Nephron progenitor cell (in vitro differentiated cells): ENCODE measurements at regions not wholly inside any gene's neighbourhood (a gene's known extent, or its start where the extent isn't known, plus 50 kb on each side); places are given as distances from the start of the nearest gene placed in this dataset.

ENCODE experiments used
- DNase-seq: peaks from one replicate; pipeline ENCODE4 v3.0.0; 2021
- H3K27ac Mint-ChIP-seq: 2 replicates; pipeline ENCODE4 v1.8.0; 2021; ENCODE audit warnings: mild to moderate bottlenecking, moderate library complexity, mixed read lengths
- H3K27me3 Mint-ChIP-seq: 2 replicates; pipeline ENCODE4 v1.8.0; 2021; ENCODE audit warnings: mild to moderate bottlenecking, low read depth, mixed read lengths; ENCODE audit not compliant: poor library complexity
- H3K36me3 Mint-ChIP-seq: 2 replicates; pipeline ENCODE4 v1.8.0; 2021; ENCODE audit warnings: low read depth, mixed read lengths
- H3K4me1 Mint-ChIP-seq: 2 replicates; pipeline ENCODE4 v1.8.0; 2021; ENCODE audit warnings: mixed read lengths
- H3K4me3 Mint-ChIP-seq: 2 replicates; pipeline ENCODE4 v1.8.0; 2021; ENCODE audit warnings: mild to moderate bottlenecking, moderate library complexity, mixed read lengths
- H3K9me3 Mint-ChIP-seq: 2 replicates; pipeline ENCODE4 v1.8.0; 2021; ENCODE audit warnings: mild to moderate bottlenecking, moderate library complexity, mixed read lengths
- TF ChIP-seq, protein P1 (sequence below): fragments of 200-600 bp; sonication (generic); IDR thresholded peaks from 2 replicates; pipeline ENCODE4 v1.5.0; 2021; ENCODE audit warnings: antibody characterized with exemption

DNA sequence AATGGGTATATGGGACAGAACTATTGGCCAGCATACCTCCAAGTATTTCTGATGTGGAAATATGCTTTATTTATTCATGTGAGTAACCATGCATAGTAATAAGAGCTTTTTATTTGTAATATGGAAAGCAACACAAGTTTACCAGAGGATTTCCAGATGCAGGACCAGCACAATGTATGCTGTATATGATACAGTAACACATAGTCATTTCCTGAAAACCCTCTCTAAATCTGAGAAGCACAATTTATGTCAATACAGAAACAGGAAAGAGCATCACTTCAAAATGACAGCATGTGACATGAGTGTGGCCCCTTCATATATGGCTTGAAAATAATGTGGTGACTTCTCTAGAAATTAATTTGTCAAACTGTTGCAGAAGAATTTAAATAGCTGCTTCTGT lies 1134.7 kb upstream of the ADGRL2 start:
- no peaks in the 10 kb centered on the region for H3K36me3 Mint-ChIP-seq
- H3K27me3 Mint-ChIP-seq: no peaks in the 10 kb centered on the region
- H3K4me3 Mint-ChIP-seq: no peak overlapping the region
- no peak overlapping the region for H3K27ac Mint-ChIP-seq
- TF ChIP-seq, protein P1, sequence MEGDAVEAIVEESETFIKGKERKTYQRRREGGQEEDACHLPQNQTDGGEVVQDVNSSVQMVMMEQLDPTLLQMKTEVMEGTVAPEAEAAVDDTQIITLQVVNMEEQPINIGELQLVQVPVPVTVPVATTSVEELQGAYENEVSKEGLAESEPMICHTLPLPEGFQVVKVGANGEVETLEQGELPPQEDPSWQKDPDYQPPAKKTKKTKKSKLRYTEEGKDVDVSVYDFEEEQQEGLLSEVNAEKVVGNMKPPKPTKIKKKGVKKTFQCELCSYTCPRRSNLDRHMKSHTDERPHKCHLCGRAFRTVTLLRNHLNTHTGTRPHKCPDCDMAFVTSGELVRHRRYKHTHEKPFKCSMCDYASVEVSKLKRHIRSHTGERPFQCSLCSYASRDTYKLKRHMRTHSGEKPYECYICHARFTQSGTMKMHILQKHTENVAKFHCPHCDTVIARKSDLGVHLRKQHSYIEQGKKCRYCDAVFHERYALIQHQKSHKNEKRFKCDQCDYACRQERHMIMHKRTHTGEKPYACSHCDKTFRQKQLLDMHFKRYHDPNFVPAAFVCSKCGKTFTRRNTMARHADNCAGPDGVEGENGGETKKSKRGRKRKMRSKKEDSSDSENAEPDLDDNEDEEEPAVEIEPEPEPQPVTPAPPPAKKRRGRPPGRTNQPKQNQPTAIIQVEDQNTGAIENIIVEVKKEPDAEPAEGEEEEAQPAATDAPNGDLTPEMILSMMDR: no peak
- no peaks in the 10 kb centered on the region for H3K9me3 Mint-ChIP-seq
- H3K4me1 Mint-ChIP-seq: no peaks in the 10 kb centered on the region
- no peak for DNase-seq

DNA sequence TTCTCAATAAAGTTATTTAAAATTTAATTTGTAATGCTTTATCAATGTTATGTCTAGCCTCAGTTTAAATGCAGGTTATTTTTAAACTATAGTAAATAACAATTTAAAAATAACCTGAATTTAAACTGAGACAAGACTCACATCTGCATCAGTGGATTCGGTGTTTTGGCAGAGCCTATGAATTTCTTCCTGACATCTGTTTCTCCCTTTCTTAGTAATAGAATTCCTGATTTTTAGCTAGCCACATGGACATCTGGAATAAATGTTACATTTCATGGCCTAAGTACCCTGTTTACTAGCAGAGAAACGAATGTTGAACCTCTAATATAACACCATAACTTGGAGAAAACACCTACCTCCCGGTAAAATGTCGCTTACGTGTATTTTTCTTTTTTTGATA lies 1141.6 kb upstream of the ADGRL2 start:
- Mint-ChIP-seq H3K27me3 (no peaks in the 10 kb centered on the region), H3K4me3 (no peak overlapping the region), H3K27ac (no peak overlapping the region), H3K9me3 (peaks cover 7% of the 10 kb centered on the region), H3K36me3 (peaks cover 2% of the 10 kb centered on the region), H3K4me1 (peaks cover 14% of the 10 kb centered on the region)
- TF ChIP-seq, protein P1: no peak
- DNase-seq: no peak

GRCh38 chr1:80657707-80658106 lies 1143.0 kb upstream of the ADGRL2 start:
- TF ChIP-seq, protein P1: no peak
- Mint-ChIP-seq H3K36me3 (peaks cover 6% of the 10 kb centered on the region), H3K4me3 (no peak overlapping the region), H3K27ac (no peak overlapping the region), H3K9me3 (peaks cover 11% of the 10 kb centered on the region), H3K4me1 (peaks cover 14% of the 10 kb centered on the region), H3K27me3 (no peaks in the 10 kb centered on the region)
- DNase-seq: no peak

- Mint-ChIP-seq H3K36me3 (peaks cover 6% of the 10 kb centered on the region), H3K4me1 (peaks cover 14% of the 10 kb centered on the region), H3K27me3 (no peaks in the 10 kb centered on the region), H3K4me3 (no peak overlapping the region), H3K9me3 (peaks cover 11% of the 10 kb centered on the region), H3K27ac (no peak overlapping the region)
- no peak for DNase-seq
- TF ChIP-seq, protein P1: no peak
These were observed 1143.6 kb upstream of the ADGRL2 start for GRCh38 chr1:80657044-80657643.

GRCh38 chr1:80656641-80657040 lies 1144.1 kb upstream of the ADGRL2 start:
- DNase-seq: no peak
- Mint-ChIP-seq H3K27me3 (no peaks in the 10 kb centered on the region), H3K36me3 (peaks cover 6% of the 10 kb centered on the region), H3K27ac (no peak overlapping the region), H3K4me3 (no peak overlapping the region), H3K9me3 (peaks cover 11% of the 10 kb centered on the region), H3K4me1 (peaks cover 14% of the 10 kb centered on the region)
- TF ChIP-seq, protein P1: no peak

GRCh38 chr1:80656014-80656636 lies 1144.6 kb upstream of the ADGRL2 start:
- peaks cover 2% of the 10 kb centered on the region for H3K27me3 Mint-ChIP-seq
- H3K36me3 Mint-ChIP-seq: peaks cover 6% of the 10 kb centered on the region
- no peak overlapping the region for H3K4me3 Mint-ChIP-seq
- H3K27ac Mint-ChIP-seq: no peak overlapping the region
- peak; percentile 3 for DNase-seq
- TF ChIP-seq, protein P1: peak; percentile 49
- peaks cover 14% of the 10 kb centered on the region for H3K4me1 Mint-ChIP-seq
- H3K9me3 Mint-ChIP-seq: peaks cover 11% of the 10 kb centered on the region
